ENCODE measurements at regions not wholly inside any gene's neighbourhood (a gene's known extent, or its start where the extent isn't known, plus 50 kb on each side); places are given as distances from the start of the nearest gene placed in this dataset.

DNA sequence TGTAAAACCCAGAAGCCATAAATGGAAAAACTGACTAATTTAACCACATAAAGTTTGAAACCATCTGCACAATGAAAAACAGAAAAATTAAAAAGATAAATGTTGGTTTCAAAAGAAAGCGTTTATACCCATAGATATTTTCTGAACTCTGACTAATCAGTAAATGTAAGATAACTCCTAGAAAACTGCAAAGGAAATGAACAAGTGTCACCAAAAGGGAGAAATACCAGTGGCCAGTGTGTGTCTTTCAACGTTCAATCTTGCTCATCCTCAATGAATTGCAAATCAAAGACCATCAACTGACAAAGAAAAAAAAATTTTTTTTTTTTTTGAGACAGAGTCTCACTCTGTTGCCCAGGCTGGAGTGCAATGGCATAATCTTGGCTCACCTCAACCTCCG is 180.1 kb downstream of the SYK start:
- TF ChIP-seq, protein P1, sequence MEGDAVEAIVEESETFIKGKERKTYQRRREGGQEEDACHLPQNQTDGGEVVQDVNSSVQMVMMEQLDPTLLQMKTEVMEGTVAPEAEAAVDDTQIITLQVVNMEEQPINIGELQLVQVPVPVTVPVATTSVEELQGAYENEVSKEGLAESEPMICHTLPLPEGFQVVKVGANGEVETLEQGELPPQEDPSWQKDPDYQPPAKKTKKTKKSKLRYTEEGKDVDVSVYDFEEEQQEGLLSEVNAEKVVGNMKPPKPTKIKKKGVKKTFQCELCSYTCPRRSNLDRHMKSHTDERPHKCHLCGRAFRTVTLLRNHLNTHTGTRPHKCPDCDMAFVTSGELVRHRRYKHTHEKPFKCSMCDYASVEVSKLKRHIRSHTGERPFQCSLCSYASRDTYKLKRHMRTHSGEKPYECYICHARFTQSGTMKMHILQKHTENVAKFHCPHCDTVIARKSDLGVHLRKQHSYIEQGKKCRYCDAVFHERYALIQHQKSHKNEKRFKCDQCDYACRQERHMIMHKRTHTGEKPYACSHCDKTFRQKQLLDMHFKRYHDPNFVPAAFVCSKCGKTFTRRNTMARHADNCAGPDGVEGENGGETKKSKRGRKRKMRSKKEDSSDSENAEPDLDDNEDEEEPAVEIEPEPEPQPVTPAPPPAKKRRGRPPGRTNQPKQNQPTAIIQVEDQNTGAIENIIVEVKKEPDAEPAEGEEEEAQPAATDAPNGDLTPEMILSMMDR (conservative IDR thresholded peaks at IDR 0.05; ENCODE audit: low read depth, low read length): no peak
- TF ChIP-seq EZH2 (IDR thresholded peaks at IDR 0.05; ENCODE audit: low read length, unreplicated experiment) (no peak), EZH2phosphoT487 (IDR thresholded peaks at IDR 0.05; ENCODE audit: borderline replicate concordance, low read length) (no peak)

Measured in PC-3 (cell line).